AG04450 (cell line): ENCODE measurements at regions not wholly inside any gene's neighbourhood (a gene's known extent, or its start where the extent isn't known, plus 50 kb on each side); places are given as distances from the start of the nearest gene placed in this dataset.

Experiments used
- CTCF ChIA-PET: fragments of 300-600, 350-600 bp; formaldehyde crosslinking; extraction: SDS; loops from one replicate; lab custom pipeline; 2022; ENCODE audit warnings: antibody characterized with exemption, inconsistent platforms; lab: Charles Lee
- POLR2A ChIA-PET: fragments of 350-600 bp; formaldehyde crosslinking; extraction: SDS; loops from one replicate; lab custom pipeline; 2021; ENCODE audit warnings: antibody characterized with exemption, inconsistent platforms; lab: Yijun Ruan, JAX
- DNase-seq: peaks from one replicate; pipeline ENCODE4 v3.0.0-alpha.2; 2011; ENCODE audit warnings: low read depth, low spot score
- H3K27ac ChIP-seq: one replicate; pipeline ENCODE4 v1.5.1; 2012; ENCODE audit warnings: low read depth, low read length, control low read depth
- H3K27me3 ChIP-seq: one replicate; pipeline ENCODE4 v1.6.0; 2012; ENCODE audit warnings: low read length; ENCODE audit not compliant: control insufficient read depth, insufficient read depth
- H3K4me3 ChIP-seq: 2 replicates; pipeline ENCODE4 v1.5.1; 2011; ENCODE audit warnings: mild to moderate bottlenecking, low read depth, low read length, control low read depth
- H3K9me3 ChIP-seq: 2 replicates; pipeline ENCODE4 v1.5.1; 2012; ENCODE audit warnings: low read length; ENCODE audit not compliant: control insufficient read depth, insufficient read depth
- TF ChIP-seq, protein P1 (sequence below): IDR thresholded peaks from 2 replicates; pipeline ENCODE4 v1.5.1; 2011; ENCODE audit warnings: low read depth, low read length, control low read depth, inconsistent platforms

GRCh38 chr7:36013246-36014014 is 139.6 kb upstream of the EEPD1 start:
- TF ChIP-seq, protein P1, sequence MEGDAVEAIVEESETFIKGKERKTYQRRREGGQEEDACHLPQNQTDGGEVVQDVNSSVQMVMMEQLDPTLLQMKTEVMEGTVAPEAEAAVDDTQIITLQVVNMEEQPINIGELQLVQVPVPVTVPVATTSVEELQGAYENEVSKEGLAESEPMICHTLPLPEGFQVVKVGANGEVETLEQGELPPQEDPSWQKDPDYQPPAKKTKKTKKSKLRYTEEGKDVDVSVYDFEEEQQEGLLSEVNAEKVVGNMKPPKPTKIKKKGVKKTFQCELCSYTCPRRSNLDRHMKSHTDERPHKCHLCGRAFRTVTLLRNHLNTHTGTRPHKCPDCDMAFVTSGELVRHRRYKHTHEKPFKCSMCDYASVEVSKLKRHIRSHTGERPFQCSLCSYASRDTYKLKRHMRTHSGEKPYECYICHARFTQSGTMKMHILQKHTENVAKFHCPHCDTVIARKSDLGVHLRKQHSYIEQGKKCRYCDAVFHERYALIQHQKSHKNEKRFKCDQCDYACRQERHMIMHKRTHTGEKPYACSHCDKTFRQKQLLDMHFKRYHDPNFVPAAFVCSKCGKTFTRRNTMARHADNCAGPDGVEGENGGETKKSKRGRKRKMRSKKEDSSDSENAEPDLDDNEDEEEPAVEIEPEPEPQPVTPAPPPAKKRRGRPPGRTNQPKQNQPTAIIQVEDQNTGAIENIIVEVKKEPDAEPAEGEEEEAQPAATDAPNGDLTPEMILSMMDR, result no peak
- Histone ChIP-seq H3K9me3 (no peaks in the 10 kb centered on the region), H3K27me3 (peaks cover 2% of the 10 kb centered on the region), H3K4me3 (no peak overlapping the region), H3K27ac (no peak overlapping the region)
- DNase-seq, result no peak
- ChIA-PET POLR2A (no interaction called here), CTCF (no interaction called here)

DNA sequence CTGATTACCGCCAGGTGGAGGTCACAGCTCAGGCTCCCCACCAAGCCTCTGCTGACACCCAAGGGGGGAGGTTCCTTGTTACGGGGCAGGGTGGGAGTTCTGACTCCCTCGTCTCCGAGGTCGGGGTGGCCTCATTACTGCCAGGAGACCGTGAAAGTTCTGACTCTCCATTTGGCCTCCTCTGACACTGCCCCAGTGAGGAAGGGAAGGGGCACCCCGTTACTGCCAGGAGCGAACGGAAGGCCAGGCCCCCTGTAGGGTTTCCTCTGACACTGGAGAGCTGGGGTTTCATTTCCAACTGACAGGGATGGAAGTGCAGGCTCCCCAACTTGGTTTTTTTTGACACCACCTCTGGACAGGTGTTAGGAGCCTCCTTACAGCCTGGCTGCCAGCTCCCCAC is 138.1 kb upstream of the EEPD1 start:
- ChIA-PET POLR2A (no interaction called here), CTCF (interaction anchor here (1.2 kb wide), 1 partner anchor 31 kb away, joined by 3 read pairs; no protein-coding TSS in a partner anchor)
- no peaks in the 10 kb centered on the region for H3K9me3 ChIP-seq
- peaks cover 2% of the 10 kb centered on the region for H3K27me3 ChIP-seq
- TF ChIP-seq, protein P1, result no peak
- no peak for DNase-seq
- no peak overlapping the region for H3K4me3 ChIP-seq
- no peak overlapping the region for H3K27ac ChIP-seq

GRCh38 chr7:36015733-36016132 is 137.3 kb upstream of the EEPD1 start:
- ChIA-PET CTCF (interaction anchor here (1.2 kb wide), 1 partner anchor 32 kb away, joined by 3 read pairs; no protein-coding TSS in a partner anchor), POLR2A (no interaction called here)
- Histone ChIP-seq H3K4me3 (no peak overlapping the region), H3K27me3 (peaks cover 2% of the 10 kb centered on the region), H3K9me3 (no peaks in the 10 kb centered on the region), H3K27ac (no peak overlapping the region)
- DNase-seq, result no peak
- TF ChIP-seq, protein P1, result no peak

DNA sequence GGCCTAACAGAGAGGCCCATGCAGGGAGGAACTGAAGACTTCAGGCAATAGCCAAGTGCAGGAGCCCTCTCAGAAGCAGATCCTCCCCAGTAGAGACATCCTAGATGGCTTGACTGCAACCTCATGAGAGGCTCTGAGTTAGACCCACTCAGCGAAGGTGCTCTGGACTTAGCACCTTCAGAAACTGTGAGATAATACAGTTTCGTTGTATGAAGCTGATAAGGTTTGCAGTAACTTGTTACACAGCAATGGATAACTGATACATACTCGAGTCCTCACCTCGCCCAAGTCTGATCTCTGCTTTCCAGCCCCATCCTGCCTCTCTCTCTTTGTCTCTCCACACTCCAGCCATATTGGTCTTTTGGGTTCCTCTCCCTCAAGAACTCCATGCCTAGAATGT is 136.4 kb upstream of the EEPD1 start:
- POLR2A ChIA-PET, result no interaction called here
- no peak for DNase-seq
- H3K27me3 ChIP-seq, result no peaks in the 10 kb centered on the region
- H3K9me3 ChIP-seq, result no peaks in the 10 kb centered on the region
- CTCF ChIA-PET, result no interaction called here
- TF ChIP-seq, protein P1, result no peak
- H3K27ac ChIP-seq, result no peak overlapping the region
- H3K4me3 ChIP-seq, result no peak overlapping the region

DNA sequence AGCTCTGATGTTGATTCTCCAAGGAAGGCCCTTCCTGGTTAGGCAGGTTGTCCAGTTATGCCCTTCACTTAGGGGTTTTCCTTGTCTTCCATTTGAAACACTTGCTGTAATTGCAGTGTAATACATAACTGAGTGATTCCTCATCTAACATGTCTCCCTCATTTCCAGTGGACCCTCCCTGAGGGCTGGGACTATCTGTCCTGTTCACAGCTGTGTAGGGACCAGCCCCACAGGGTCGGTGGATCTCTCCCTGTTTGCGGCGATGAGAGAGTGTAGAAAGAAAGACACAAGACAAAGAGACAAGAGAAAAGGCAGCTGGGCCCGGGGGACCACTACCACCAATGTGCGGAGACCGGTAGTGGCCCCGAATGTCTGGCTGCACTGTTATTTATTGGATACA is 135.9 kb upstream of the EEPD1 start:
- DNase-seq, result no peak
- ChIA-PET POLR2A (no interaction called here), CTCF (no interaction called here)
- Histone ChIP-seq H3K9me3 (no peaks in the 10 kb centered on the region), H3K4me3 (no peak overlapping the region), H3K27ac (no peak overlapping the region), H3K27me3 (no peaks in the 10 kb centered on the region)
- TF ChIP-seq, protein P1, result no peak
